CD4-positive, alpha-beta T cell (primary cell): ENCODE measurements at regions not wholly inside any gene's neighbourhood (a gene's known extent, or its start where the extent isn't known, plus 50 kb on each side); places are given as distances from the start of the nearest gene placed in this dataset.

Source experiments
- ATAC-seq: fragments of 200-7000 bp; cut with Tn5 transposase; one replicate; pipeline ENCODE4 v1.10.0; 2022; ENCODE audit warnings: mild to moderate bottlenecking; ENCODE audit not compliant: poor library complexity
- CTCF ChIA-PET: fragments of 350-600 bp; sonication (Branson Sonifier 250); formaldehyde crosslinking; loops from one replicate; lab custom pipeline; 2021; ENCODE audit warnings: antibody characterized with exemption, inconsistent platforms; lab: Charles Lee
- POLR2A ChIA-PET: fragments of 350-600 bp; sonication (Branson Sonifier 250); formaldehyde crosslinking; loops from one replicate; lab custom pipeline; 2021; ENCODE audit warnings: antibody characterized with exemption, inconsistent platforms; lab: Charles Lee
- DNase-seq, 14 experiments: peaks; one replicate each; pipeline ENCODE4 v3.0.0-alpha.2; 2013 to 2020; ENCODE audit warnings: mixed read lengths in 2 of 14
- H3K27ac ChIP-seq, 2 donors: one replicate each; pipeline versions ENCODE4 v1.5.1 to v1.7.0; 2013; ENCODE audit warnings: low read length in 2 of 2, low read depth in 1 of 2, mild to moderate bottlenecking in 1 of 2
- H3K27me3 ChIP-seq, 2 experiments: 1 replicate in 1 of 2; 2 replicates in 1 of 2; pipeline versions ENCODE4 v1.6.1 to v1.7.0; 2013; ENCODE audit warnings: low read length in 2 of 2, control low read depth in 1 of 2, mild to moderate bottlenecking in 1 of 2, moderate library complexity in 1 of 2; ENCODE audit not compliant: insufficient read depth in 2 of 2, control insufficient read depth in 1 of 2
- H3K36me3 ChIP-seq: one replicate; pipeline ENCODE4 v1.6.1; 2013; ENCODE audit warnings: low read length, control low read depth; ENCODE audit not compliant: insufficient read depth
- H3K4me1 ChIP-seq: one replicate; pipeline ENCODE4 v1.6.1; 2013; ENCODE audit warnings: low read length, control low read depth; ENCODE audit not compliant: insufficient read depth
- H3K4me3 ChIP-seq: one replicate; pipeline ENCODE4 v1.5.1; 2013; ENCODE audit warnings: mild to moderate bottlenecking, low read length, moderate library complexity
- H3K9me3 ChIP-seq, 2 experiments: 1 replicate in 1 of 2; 2 replicates in 1 of 2; pipeline versions ENCODE4 v1.6.1 to v1.7.0; 2013; ENCODE audit warnings: low read length in 2 of 2, mild to moderate bottlenecking in 2 of 2, control low read depth in 1 of 2, moderate library complexity in 1 of 2; ENCODE audit not compliant: control insufficient read depth in 1 of 2, insufficient read depth in 1 of 2
- H3K27ac Mint-ChIP-seq: one replicate; pipeline ENCODE4 v1.8.0; 2020; ENCODE audit warnings: mixed read lengths
- H3K27me3 Mint-ChIP-seq: one replicate; pipeline ENCODE4 v1.8.0; 2021; ENCODE audit warnings: mixed read lengths
- H3K36me3 Mint-ChIP-seq: one replicate; pipeline ENCODE4 v1.8.0; 2021; ENCODE audit warnings: low read depth, mixed read lengths
- H3K4me1 Mint-ChIP-seq: one replicate; pipeline ENCODE4 v1.8.0; 2021; ENCODE audit warnings: low read depth, mixed read lengths
- H3K4me3 Mint-ChIP-seq: one replicate; pipeline ENCODE4 v1.8.0; 2020; ENCODE audit warnings: mild to moderate bottlenecking, mixed read lengths
- H3K9me3 Mint-ChIP-seq: one replicate; pipeline ENCODE4 v1.8.0; 2020; ENCODE audit warnings: mixed read lengths
- CTCF ChIP-seq: fragments of 200-600 bp; IDR thresholded peaks from one replicate; pipeline ENCODE4 v1.8.0; 2022; ENCODE audit warnings: antibody characterized with exemption, mild to moderate bottlenecking
- intact Hi-C, 2 experiments: fragments of 100-400 bp; cut with DNase I in 1 of 2; cut with micrococcal nuclease in 1 of 2; formaldehyde crosslinking; loops; one replicate each; pipeline versions ENCODE4 v1.15.1 to v1.9.0; 2023 to 2025; cut with DNase I, micrococcal nuclease

DNA sequence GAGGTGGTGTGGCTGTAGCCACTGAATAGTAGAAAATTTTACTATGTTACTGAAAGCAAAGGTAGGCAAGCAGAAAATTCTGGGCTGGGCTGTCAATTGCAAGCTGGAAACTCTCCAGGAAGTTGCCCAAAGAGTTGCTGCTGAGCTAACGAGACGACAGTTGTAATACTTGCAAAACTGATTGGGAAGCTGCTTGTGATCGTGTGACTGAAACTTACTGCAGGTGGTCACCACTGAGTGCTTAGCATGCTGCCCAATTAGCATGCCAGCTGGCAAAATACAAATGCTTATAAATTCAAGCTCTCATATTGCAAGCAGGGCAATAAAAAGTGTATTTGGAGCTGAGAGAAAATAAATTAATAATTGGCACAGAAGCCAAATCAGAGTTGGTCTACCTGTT is 758.5 kb upstream of the EDIL3 start:
- ATAC-seq (no peak), DNase-seq (no peak)
- H3K27me3 Mint-ChIP-seq, result no peaks in the 10 kb centered on the region
- ChIA-PET CTCF (no interaction called here), POLR2A (no interaction called here)
- no peaks in the 10 kb centered on the region for H3K4me1 Mint-ChIP-seq
- TF ChIP-seq CTCF, result no peak
- intact Hi-C loops, result no loop called here
- no peaks in the 10 kb centered on the region for H3K36me3 ChIP-seq
- H3K4me1 ChIP-seq, result no peaks in the 10 kb centered on the region
- H3K36me3 Mint-ChIP-seq, result no peaks in the 10 kb centered on the region
- H3K9me3 ChIP-seq, result no peaks in the 10 kb centered on the region
- H3K27ac ChIP-seq, result no peak overlapping the region
- no peaks in the 10 kb centered on the region for H3K27me3 ChIP-seq
- no peak overlapping the region for H3K4me3 ChIP-seq
- H3K9me3 Mint-ChIP-seq, result no peaks in the 10 kb centered on the region
- no peak overlapping the region for H3K4me3 Mint-ChIP-seq
- no peak overlapping the region for H3K27ac Mint-ChIP-seq

DNA sequence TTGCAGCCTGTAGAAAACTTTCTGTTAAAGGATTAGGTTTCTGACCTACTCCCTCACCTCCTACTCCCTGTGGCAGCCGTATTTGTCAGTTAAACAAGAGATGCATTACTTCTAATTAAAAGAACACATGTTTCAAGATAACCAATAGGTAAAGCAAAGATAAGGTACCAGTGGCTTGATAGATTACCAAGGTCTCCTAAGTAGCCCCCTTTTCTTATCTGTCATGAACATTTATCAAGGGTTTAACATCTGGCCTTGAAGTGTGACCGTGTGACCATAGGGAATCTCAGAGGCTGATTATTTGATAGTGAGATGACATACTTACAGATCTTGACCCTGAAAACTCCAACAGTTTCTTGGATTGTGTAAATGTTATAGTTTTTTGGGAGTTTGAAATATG is 764.0 kb upstream of the EDIL3 start:
- H3K4me3 Mint-ChIP-seq, result no peak overlapping the region
- H3K4me1 Mint-ChIP-seq, result no peaks in the 10 kb centered on the region
- H3K9me3 Mint-ChIP-seq, result no peaks in the 10 kb centered on the region
- Histone ChIP-seq H3K36me3 (no peaks in the 10 kb centered on the region), H3K4me1 (no peaks in the 10 kb centered on the region), H3K4me3 (no peak overlapping the region), H3K9me3 (no peaks in the 10 kb centered on the region), H3K27ac (no peak overlapping the region), H3K27me3 (no peaks in the 10 kb centered on the region)
- no peak for DNase-seq
- no peak for TF ChIP-seq CTCF
- no peak overlapping the region for H3K27ac Mint-ChIP-seq
- intact Hi-C loops, result no loop called here
- CTCF ChIA-PET, result no interaction called here
- POLR2A ChIA-PET, result no interaction called here
- no peaks in the 10 kb centered on the region for H3K36me3 Mint-ChIP-seq
- no peak for ATAC-seq
- H3K27me3 Mint-ChIP-seq, result no peaks in the 10 kb centered on the region

GRCh38 chr5:85159395-85159794 is 774.7 kb upstream of the EDIL3 start:
- no peaks in the 10 kb centered on the region for H3K36me3 Mint-ChIP-seq
- H3K4me1 Mint-ChIP-seq, result no peaks in the 10 kb centered on the region
- intact Hi-C loops, result no loop called here
- Histone ChIP-seq H3K36me3 (no peaks in the 10 kb centered on the region), H3K27ac (no peak overlapping the region), H3K4me1 (no peaks in the 10 kb centered on the region), H3K27me3 (no peaks in the 10 kb centered on the region), H3K4me3 (no peak overlapping the region), H3K9me3 (peaks cover 0 to 2% of the 10 kb centered on the region in 2 experiments)
- H3K9me3 Mint-ChIP-seq, result peaks cover 7% of the 10 kb centered on the region
- no peak overlapping the region for H3K4me3 Mint-ChIP-seq
- CTCF ChIA-PET, result no interaction called here
- POLR2A ChIA-PET, result no interaction called here
- no peaks in the 10 kb centered on the region for H3K27me3 Mint-ChIP-seq
- no peak overlapping the region for H3K27ac Mint-ChIP-seq
- no peak for TF ChIP-seq CTCF
- DNase-seq, result no peak
- no peak for ATAC-seq
